Ovary (tissue), 7 donors: ENCODE measurements at regions not wholly inside any gene's neighbourhood (a gene's known extent, or its start where the extent isn't known, plus 50 kb on each side); places are given as distances from the start of the nearest gene placed in this dataset.

Source experiments
- DNase-seq, 5 donors: peaks; one replicate each; pipeline ENCODE4 v3.0.0-alpha.2; 2019 to 2020
- H3K27ac ChIP-seq, 2 donors: fragments of 200-600 bp; one replicate each; pipeline versions ENCODE4 v1.5.1 to v1.8.0; 2019 to 2022
- H3K27me3 ChIP-seq: fragments of 200-600 bp; one replicate; pipeline ENCODE4 v1.8.0; 2022
- H3K36me3 ChIP-seq: fragments of 200-600 bp; sonication (generic); one replicate; pipeline ENCODE4 v1.5.1; 2019
- H3K4me1 ChIP-seq: one replicate; pipeline ENCODE4 v1.8.1; 2013; ENCODE audit warnings: mild to moderate bottlenecking, moderate library complexity; ENCODE audit not compliant: insufficient read depth
- H3K4me3 ChIP-seq: fragments of 200-600 bp; sonication (generic); one replicate; pipeline ENCODE4 v1.5.1; 2017
- H3K9me3 ChIP-seq, 2 donors: fragments of 200-600 bp in 1 of 2; sonication (generic) in 1 of 2; one replicate each; pipeline versions ENCODE4 v1.5.1 to v1.8.1; 2013 to 2019; ENCODE audit warnings: mild to moderate bottlenecking in 1 of 2, moderate library complexity in 1 of 2
- CTCF ChIP-seq, 3 donors: fragments of 450-650 bp in 2 of 3; fragments of 200-600 bp in 1 of 3; IDR thresholded peaks; one replicate each; pipeline versions ENCODE4 v1.5.1 to v1.8.0; 2016 to 2022; ENCODE audit warnings: antibody characterized with exemption in 3 of 3, mild to moderate bottlenecking in 1 of 3
- EP300 ChIP-seq: sonication (generic); formaldehyde crosslinking; IDR thresholded peaks from one replicate; pipeline ENCODE4 v1.6.1; 2017; ENCODE audit warnings: antibody characterized with exemption
- POLR2A ChIP-seq: fragments of 450-650 bp; IDR thresholded peaks from one replicate; pipeline ENCODE4 v1.6.1; 2017; ENCODE audit warnings: antibody characterized with exemption, mild to moderate bottlenecking, moderate library complexity
- WGBS, 3 donors: extraction: QIAGEN DNeasy Blood & Tissue Kit in 1 of 3; methylation state at CpG; one replicate each; pipeline versions ENCODE4 v1.1.5 to v1.1.7; 2013 to 2017; 5-methylcytosine and 5-hydroxymethylcytosine counted together
- intact Hi-C, 4 donors: fragments of 100-400 bp; cut with DNase I; formaldehyde crosslinking; loops; one replicate each; pipeline versions ENCODE4 v1.11.0 to v1.15.1; 2022 to 2023
- donor health status: DM: no; HTN: no; CAD: no; lungs with moderate emphysema.
- donor health status: DM: no; HTN: no; CAD: no.
- donor health status: Bipolar disorder and iron deficiency.
- donor health status: DM: no; HTN: no; CAD: no.
- donor health status: DM: yes; HTN: yes; CAD: no.

- 0% methylated on average over 60 to 107 of the region's 107 CpGs for WGBS, 3 donors
- Histone ChIP-seq H3K27ac (peak overlapping the region; percentile 99 to 100), H3K27me3 (no peaks in the 10 kb centered on the region), H3K36me3 (no peaks in the 10 kb centered on the region), H3K4me3 (peak overlapping the region; percentile 74), H3K9me3 (no peaks in the 10 kb centered on the region), H3K4me1 (peaks cover 5% of the 10 kb centered on the region)
- no peak for TF ChIP-seq EP300
- TF ChIP-seq CTCF (IDR thresholded peaks at IDR 0.05), result peak in 1 of 3 donors; percentile 16
- peak; percentile 53 for TF ChIP-seq POLR2A
- intact Hi-C loops, result loop anchor here in 1 of 4 donors (10.0 kb wide), 1 partner anchor 1046 kb away; the partner anchor contains the start of gene NLGN1
- DNase-seq, result peak; percentile 89 to 94 (median 92)
Observed at GRCh38 chr3:174440741-174441587, 418.2 kb upstream of the NAALADL2 start.

GRCh38 chr3:174441588-174442301 is 417.4 kb upstream of the NAALADL2 start:
- no peaks in the 10 kb centered on the region for H3K36me3 ChIP-seq
- 1 to 3% (median 2%) methylated on average over 11 of the region's 11 CpGs for WGBS, 3 donors
- H3K4me1 ChIP-seq, result peaks cover 5% of the 10 kb centered on the region
- TF ChIP-seq POLR2A (no peak), CTCF (IDR thresholded peaks at IDR 0.05) (no peak), EP300 (no peak)
- H3K27me3 ChIP-seq, result no peaks in the 10 kb centered on the region
- no peak for DNase-seq
- intact Hi-C loops, result loop anchor here in 1 of 4 donors (10.0 kb wide), 1 partner anchor 1047 kb away; the partner anchor contains the start of gene NLGN1
- H3K27ac ChIP-seq, result peak overlapping the region; percentile 99 to 100
- H3K9me3 ChIP-seq, result no peaks in the 10 kb centered on the region
- H3K4me3 ChIP-seq, result peak overlapping the region; percentile 74

GRCh38 chr3:174442302-174442682 is 416.8 kb upstream of the NAALADL2 start:
- DNase-seq, result no peak
- Histone ChIP-seq H3K27me3 (no peaks in the 10 kb centered on the region), H3K9me3 (no peaks in the 10 kb centered on the region), H3K27ac (peak overlapping the region in 1 of 2 donors; percentile 100), H3K4me3 (peak overlapping the region; percentile 74), H3K4me1 (peaks cover 5% of the 10 kb centered on the region), H3K36me3 (no peaks in the 10 kb centered on the region)
- intact Hi-C loops, result loop anchor here in 1 of 4 donors (10.0 kb wide), 1 partner anchor 1047 kb away; the partner anchor contains the start of gene NLGN1
- TF ChIP-seq POLR2A (no peak), CTCF (IDR thresholded peaks at IDR 0.05) (no peak), EP300 (no peak)
- WGBS, 3 donors, result 29 to 35% (median 30%) methylated on average over 4 of the region's 4 CpGs

GRCh38 chr3:174444391-174444790 is 414.7 kb upstream of the NAALADL2 start:
- no peak overlapping the region for H3K27ac ChIP-seq
- peaks cover 2% of the 10 kb centered on the region for H3K4me1 ChIP-seq
- no peak overlapping the region for H3K4me3 ChIP-seq
- TF ChIP-seq EP300 (no peak), CTCF (IDR thresholded peaks at IDR 0.05) (no peak), POLR2A (no peak)
- intact Hi-C loops, result loop anchor here in 1 of 4 donors (10.0 kb wide), 1 partner anchor 1050 kb away; the partner anchor contains the start of gene NLGN1
- DNase-seq, result no peak
- 92 to 98% (median 98%) methylated on average over 3 of the region's 3 CpGs for WGBS, 3 donors
- no peaks in the 10 kb centered on the region for H3K27me3 ChIP-seq
- no peaks in the 10 kb centered on the region for H3K9me3 ChIP-seq
- no peaks in the 10 kb centered on the region for H3K36me3 ChIP-seq
